GM23248 (cell line): ENCODE measurements at regions not wholly inside any gene's neighbourhood (a gene's known extent, or its start where the extent isn't known, plus 50 kb on each side); places are given as distances from the start of the nearest gene placed in this dataset.

ENCODE experiments used
- DNase-seq: peaks from one replicate; pipeline ENCODE4 v3.0.0-alpha.2; 2015
- H2AFZ ChIP-seq: fragments of 200-600 bp; sonication (generic); 2 replicates; pipeline ENCODE4 v1.6.1; 2016; ENCODE audit warnings: antibody characterized with exemption
- H3F3A ChIP-seq: fragments of 200-600 bp; sonication (generic); 2 replicates; pipeline ENCODE4 v1.6.1; 2016; ENCODE audit warnings: mild to moderate bottlenecking, antibody characterized with exemption, mixed run types; ENCODE audit not compliant: insufficient read depth
- H3K27ac ChIP-seq: fragments of 200-600 bp; sonication (generic); 2 replicates; pipeline ENCODE4 v1.5.1; 2016; ENCODE audit warnings: mild to moderate bottlenecking
- H3K27me3 ChIP-seq: fragments of 200-600 bp; sonication (generic); replicated peaks from 2 replicates; pipeline ENCODE4 v1.6.1; 2016; ENCODE audit warnings: mild to moderate bottlenecking; ENCODE audit not compliant: insufficient read depth
- H3K36me3 ChIP-seq: fragments of 200-600 bp; sonication (generic); 2 replicates; pipeline ENCODE4 v1.6.1; 2016; ENCODE audit warnings: low read depth, mild to moderate bottlenecking
- H3K4me1 ChIP-seq: fragments of 200-600 bp; sonication (generic); 2 replicates; pipeline ENCODE4 v1.6.1; 2016; ENCODE audit warnings: mild to moderate bottlenecking; ENCODE audit not compliant: insufficient read depth
- H3K4me2 ChIP-seq: fragments of 200-600 bp; sonication (generic); one replicate; pipeline ENCODE4 v1.6.1; 2016; ENCODE audit warnings: mild to moderate bottlenecking; ENCODE audit not compliant: unreplicated experiment
- H3K4me3 ChIP-seq: fragments of 200-600 bp; sonication (generic); 2 replicates; pipeline ENCODE4 v1.5.1; 2016; ENCODE audit warnings: mild to moderate bottlenecking
- H3K79me2 ChIP-seq: fragments of 200-600 bp; sonication (generic); 2 replicates; pipeline ENCODE4 v1.6.1; 2016; ENCODE audit warnings: mild to moderate bottlenecking; ENCODE audit not compliant: insufficient read depth
- H3K9ac ChIP-seq: fragments of 200-600 bp; sonication (generic); 2 replicates; pipeline ENCODE4 v1.6.1; 2016; ENCODE audit warnings: mild to moderate bottlenecking
- H3K9me2 ChIP-seq: fragments of 200-600 bp; sonication (generic); 2 replicates; pipeline ENCODE4 v1.6.1; 2016; ENCODE audit warnings: mixed run types, mild to moderate bottlenecking, moderate library complexity; ENCODE audit not compliant: insufficient read depth
- H3K9me3 ChIP-seq: fragments of 200-600 bp; sonication (generic); one replicate; pipeline ENCODE4 v1.6.1; 2017; ENCODE audit warnings: low read depth
- H4K20me1 ChIP-seq: fragments of 200-600 bp; sonication (generic); 2 replicates; pipeline ENCODE4 v1.6.0; 2016; ENCODE audit not compliant: insufficient read depth
- EZH2 ChIP-seq: fragments of 200-600 bp; sonication (generic); IDR thresholded peaks from 2 replicates; pipeline ENCODE4 v1.6.1; 2018; ENCODE audit warnings: antibody characterized with exemption, mild to moderate bottlenecking; ENCODE audit not compliant: insufficient read depth, poor library complexity, severe bottlenecking
- EZH2phosphoT487 ChIP-seq: fragments of 200-600 bp; sonication (generic); IDR thresholded peaks from 2 replicates; pipeline ENCODE4 v1.6.1; 2018; ENCODE audit warnings: antibody characterized with exemption, moderate library complexity, mild to moderate bottlenecking, low read depth; ENCODE audit not compliant: insufficient read depth
- WGBS, 2 experiments: methylation state at CpG; one replicate each; pipeline ENCODE4 v1.1.6; 2015 to 2017; ENCODE audit warnings: low lambda C conversion rate in 2 of 2, low coverage in 1 of 2; ENCODE audit errors: missing lambda C conversion rate in 2 of 2; 5-methylcytosine and 5-hydroxymethylcytosine counted together
- in situ Hi-C: fragments of 300-500 bp; cut with MboI; formaldehyde crosslinking; loops from 2 replicates; pipeline ENCODE4 v1.15.0; 2020

GRCh38 chr5:125814119-125814518 lies 609.1 kb upstream of the GRAMD2B start:
- Histone ChIP-seq H3K27ac (no peak overlapping the region), H2AFZ (no peak overlapping the region), H3K9me3 (no peaks in the 10 kb centered on the region), H3K36me3 (no peaks in the 10 kb centered on the region), H3K79me2 (no peaks in the 10 kb centered on the region), H3K4me3 (no peak overlapping the region), H3K9me2 (no peaks in the 10 kb centered on the region), H3K9ac (no peak overlapping the region), H3K27me3 (no peaks in the 10 kb centered on the region), H3K4me1 (no peaks in the 10 kb centered on the region), H4K20me1 (no peaks in the 10 kb centered on the region), H3F3A (no peaks in the 10 kb centered on the region), H3K4me2 (no peak overlapping the region)
- in situ Hi-C loops, result no loop called here
- DNase-seq, result no peak
- TF ChIP-seq EZH2 (no peak), EZH2phosphoT487 (no peak)
- WGBS, 2 experiments, result 54 to 59% methylated on average over 2 of the region's 2 CpGs

- in situ Hi-C loops, result no loop called here
- no peak overlapping the region for H3K4me2 ChIP-seq
- WGBS, 2 experiments, result 68 to 70% methylated on average over 4 of the region's 4 CpGs
- no peak for TF ChIP-seq EZH2
- no peak for TF ChIP-seq EZH2phosphoT487
- H3K9me3 ChIP-seq, result no peaks in the 10 kb centered on the region
- no peaks in the 10 kb centered on the region for H3K4me1 ChIP-seq
- no peaks in the 10 kb centered on the region for H3K27me3 ChIP-seq
- H3F3A ChIP-seq, result no peaks in the 10 kb centered on the region
- H3K27ac ChIP-seq, result no peak overlapping the region
- no peak overlapping the region for H3K9ac ChIP-seq
- H3K79me2 ChIP-seq, result no peaks in the 10 kb centered on the region
- H4K20me1 ChIP-seq, result no peaks in the 10 kb centered on the region
- peak; percentile 37 for DNase-seq
- no peaks in the 10 kb centered on the region for H3K9me2 ChIP-seq
- no peak overlapping the region for H3K4me3 ChIP-seq
- H3K36me3 ChIP-seq, result no peaks in the 10 kb centered on the region
- H2AFZ ChIP-seq, result no peak overlapping the region
Measured at GRCh38 chr5:125823572-125823971, 599.6 kb upstream of the GRAMD2B start.

- H4K20me1 ChIP-seq, result no peaks in the 10 kb centered on the region
- no peaks in the 10 kb centered on the region for H3F3A ChIP-seq
Measured at GRCh38 chr5:125826214-125826613, 597.0 kb upstream of the GRAMD2B start.

GRCh38 chr5:125829349-125829748 lies 593.9 kb upstream of the GRAMD2B start:
- Histone ChIP-seq H3K9me2 (no peaks in the 10 kb centered on the region), H3K9ac (no peak overlapping the region), H3K27ac (no peak overlapping the region), H3K79me2 (no peaks in the 10 kb centered on the region), H4K20me1 (no peaks in the 10 kb centered on the region), H3K27me3 (0 out of 2 replicates have a peak, but pooled peaks cover 7% of the 10 kb centered on the region), H2AFZ (no peak overlapping the region), H3K4me2 (no peak overlapping the region), H3F3A (no peaks in the 10 kb centered on the region), H3K9me3 (no peaks in the 10 kb centered on the region), H3K4me1 (no peaks in the 10 kb centered on the region), H3K4me3 (no peak overlapping the region), H3K36me3 (no peaks in the 10 kb centered on the region)
- TF ChIP-seq EZH2 (no peak), EZH2phosphoT487 (no peak)
- DNase-seq, result no peak
- 37 to 44% methylated on average over 4 of the region's 4 CpGs for WGBS, 2 experiments
- in situ Hi-C loops, result no loop called here

More at GRCh38 chr5:125826214-125826613, 597.0 kb upstream of the GRAMD2B start:
- H3K9ac ChIP-seq, result no peak overlapping the region
- no peak for DNase-seq
- no peaks in the 10 kb centered on the region for H3K27me3 ChIP-seq
- no peak overlapping the region for H3K4me2 ChIP-seq
- no peaks in the 10 kb centered on the region for H3K36me3 ChIP-seq
- no peaks in the 10 kb centered on the region for H3K79me2 ChIP-seq
- no peaks in the 10 kb centered on the region for H3K4me1 ChIP-seq
- TF ChIP-seq EZH2phosphoT487, result no peak
- TF ChIP-seq EZH2, result no peak
- no peaks in the 10 kb centered on the region for H3K9me3 ChIP-seq
- in situ Hi-C loops, result no loop called here
- H3K27ac ChIP-seq, result no peak overlapping the region
- no peak overlapping the region for H3K4me3 ChIP-seq
- H2AFZ ChIP-seq, result no peak overlapping the region
- H3K9me2 ChIP-seq, result no peaks in the 10 kb centered on the region

GRCh38 chr5:125833398-125833797 lies 589.8 kb upstream of the GRAMD2B start:
- Histone ChIP-seq H4K20me1 (no peaks in the 10 kb centered on the region), H3K36me3 (no peaks in the 10 kb centered on the region), H3K9ac (no peak overlapping the region), H3K4me3 (no peak overlapping the region), H3K79me2 (no peaks in the 10 kb centered on the region), H3K4me2 (no peak overlapping the region), H3K27ac (no peak overlapping the region), H3K9me3 (no peaks in the 10 kb centered on the region), H3K27me3 (0 out of 2 replicates have a peak, but pooled peaks cover 8% of the 10 kb centered on the region), H3F3A (no peaks in the 10 kb centered on the region), H2AFZ (no peak overlapping the region), H3K9me2 (no peaks in the 10 kb centered on the region), H3K4me1 (no peaks in the 10 kb centered on the region)
- no peak for TF ChIP-seq EZH2
- TF ChIP-seq EZH2phosphoT487, result no peak
- WGBS, 2 experiments, result 39 to 45% methylated on average over 2 of the region's 2 CpGs
- in situ Hi-C loops, result no loop called here
- no peak for DNase-seq
